ENCODE measurements at regions not wholly inside any gene's neighbourhood (a gene's known extent, or its start where the extent isn't known, plus 50 kb on each side); places are given as distances from the start of the nearest gene placed in this dataset.

GRCh38 chr22:48441553-48441850, 1386.2 kb downstream of the BRD1 start:
- H3K27me3 ChIP-seq (ENCODE audit: control insufficient read depth, insufficient read depth, low read length): no peaks in the 10 kb centered on the region; the same call in 1 of the 2 replicates
- H3K36me3 ChIP-seq (ENCODE audit: control insufficient read depth, insufficient read depth, low read length): no peaks in the 10 kb centered on the region
- ChIA-PET CTCF (no interaction called here), POLR2A (no interaction called here)
- no peak overlapping the region for H3K27ac ChIP-seq (ENCODE audit: low read length)
- in situ Hi-C loops (cut with HindIII; ENCODE audit: low pct_unique_long_range_greater_than_20kb, low sequenced_read_pairs): no loop called here
- no peak for DNase-seq (ENCODE audit: low read depth, low spot score)
- ATAC-seq: no peak
- no peak overlapping the region for H3K4me3 ChIP-seq (ENCODE audit: low read depth in 2 of 2, low read length in 2 of 2)
- BruUV-seq (replicated peaks): no TSS peak
- intact Hi-C loops (cut with micrococcal nuclease; ENCODE audit: unreplicated experiment): no loop called here
- H3K4me1 ChIP-seq (ENCODE audit: control insufficient read depth, insufficient read depth, low read length): no peaks in the 10 kb centered on the region
- TF ChIP-seq POLR2AphosphoS5 (IDR thresholded peaks at IDR 0.05; ENCODE audit: low read depth, low read length): no peak
- TF ChIP-seq, protein P1, sequence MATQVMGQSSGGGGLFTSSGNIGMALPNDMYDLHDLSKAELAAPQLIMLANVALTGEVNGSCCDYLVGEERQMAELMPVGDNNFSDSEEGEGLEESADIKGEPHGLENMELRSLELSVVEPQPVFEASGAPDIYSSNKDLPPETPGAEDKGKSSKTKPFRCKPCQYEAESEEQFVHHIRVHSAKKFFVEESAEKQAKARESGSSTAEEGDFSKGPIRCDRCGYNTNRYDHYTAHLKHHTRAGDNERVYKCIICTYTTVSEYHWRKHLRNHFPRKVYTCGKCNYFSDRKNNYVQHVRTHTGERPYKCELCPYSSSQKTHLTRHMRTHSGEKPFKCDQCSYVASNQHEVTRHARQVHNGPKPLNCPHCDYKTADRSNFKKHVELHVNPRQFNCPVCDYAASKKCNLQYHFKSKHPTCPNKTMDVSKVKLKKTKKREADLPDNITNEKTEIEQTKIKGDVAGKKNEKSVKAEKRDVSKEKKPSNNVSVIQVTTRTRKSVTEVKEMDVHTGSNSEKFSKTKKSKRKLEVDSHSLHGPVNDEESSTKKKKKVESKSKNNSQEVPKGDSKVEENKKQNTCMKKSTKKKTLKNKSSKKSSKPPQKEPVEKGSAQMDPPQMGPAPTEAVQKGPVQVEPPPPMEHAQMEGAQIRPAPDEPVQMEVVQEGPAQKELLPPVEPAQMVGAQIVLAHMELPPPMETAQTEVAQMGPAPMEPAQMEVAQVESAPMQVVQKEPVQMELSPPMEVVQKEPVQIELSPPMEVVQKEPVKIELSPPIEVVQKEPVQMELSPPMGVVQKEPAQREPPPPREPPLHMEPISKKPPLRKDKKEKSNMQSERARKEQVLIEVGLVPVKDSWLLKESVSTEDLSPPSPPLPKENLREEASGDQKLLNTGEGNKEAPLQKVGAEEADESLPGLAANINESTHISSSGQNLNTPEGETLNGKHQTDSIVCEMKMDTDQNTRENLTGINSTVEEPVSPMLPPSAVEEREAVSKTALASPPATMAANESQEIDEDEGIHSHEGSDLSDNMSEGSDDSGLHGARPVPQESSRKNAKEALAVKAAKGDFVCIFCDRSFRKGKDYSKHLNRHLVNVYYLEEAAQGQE (IDR thresholded peaks at IDR 0.05; ENCODE audit: insufficient read depth in 1 of 2, low read depth in 2 of 2, low read length in 1 of 2): no peak
- TF ChIP-seq, protein P2, sequence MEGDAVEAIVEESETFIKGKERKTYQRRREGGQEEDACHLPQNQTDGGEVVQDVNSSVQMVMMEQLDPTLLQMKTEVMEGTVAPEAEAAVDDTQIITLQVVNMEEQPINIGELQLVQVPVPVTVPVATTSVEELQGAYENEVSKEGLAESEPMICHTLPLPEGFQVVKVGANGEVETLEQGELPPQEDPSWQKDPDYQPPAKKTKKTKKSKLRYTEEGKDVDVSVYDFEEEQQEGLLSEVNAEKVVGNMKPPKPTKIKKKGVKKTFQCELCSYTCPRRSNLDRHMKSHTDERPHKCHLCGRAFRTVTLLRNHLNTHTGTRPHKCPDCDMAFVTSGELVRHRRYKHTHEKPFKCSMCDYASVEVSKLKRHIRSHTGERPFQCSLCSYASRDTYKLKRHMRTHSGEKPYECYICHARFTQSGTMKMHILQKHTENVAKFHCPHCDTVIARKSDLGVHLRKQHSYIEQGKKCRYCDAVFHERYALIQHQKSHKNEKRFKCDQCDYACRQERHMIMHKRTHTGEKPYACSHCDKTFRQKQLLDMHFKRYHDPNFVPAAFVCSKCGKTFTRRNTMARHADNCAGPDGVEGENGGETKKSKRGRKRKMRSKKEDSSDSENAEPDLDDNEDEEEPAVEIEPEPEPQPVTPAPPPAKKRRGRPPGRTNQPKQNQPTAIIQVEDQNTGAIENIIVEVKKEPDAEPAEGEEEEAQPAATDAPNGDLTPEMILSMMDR (IDR thresholded peaks at IDR 0.05): no peak
- no peak for TF ChIP-seq TCF7L2 (IDR thresholded peaks at IDR 0.05; ENCODE audit: low read depth, low read length)
- no peak for TF ChIP-seq SIN3A (IDR thresholded peaks at IDR 0.05; ENCODE audit: borderline replicate concordance, insufficient read depth, low read depth, low read length)
- no peaks in the 10 kb centered on the region for H3K9me3 ChIP-seq (ENCODE audit: control insufficient read depth, insufficient read depth, low read depth, low read length)

DNA sequence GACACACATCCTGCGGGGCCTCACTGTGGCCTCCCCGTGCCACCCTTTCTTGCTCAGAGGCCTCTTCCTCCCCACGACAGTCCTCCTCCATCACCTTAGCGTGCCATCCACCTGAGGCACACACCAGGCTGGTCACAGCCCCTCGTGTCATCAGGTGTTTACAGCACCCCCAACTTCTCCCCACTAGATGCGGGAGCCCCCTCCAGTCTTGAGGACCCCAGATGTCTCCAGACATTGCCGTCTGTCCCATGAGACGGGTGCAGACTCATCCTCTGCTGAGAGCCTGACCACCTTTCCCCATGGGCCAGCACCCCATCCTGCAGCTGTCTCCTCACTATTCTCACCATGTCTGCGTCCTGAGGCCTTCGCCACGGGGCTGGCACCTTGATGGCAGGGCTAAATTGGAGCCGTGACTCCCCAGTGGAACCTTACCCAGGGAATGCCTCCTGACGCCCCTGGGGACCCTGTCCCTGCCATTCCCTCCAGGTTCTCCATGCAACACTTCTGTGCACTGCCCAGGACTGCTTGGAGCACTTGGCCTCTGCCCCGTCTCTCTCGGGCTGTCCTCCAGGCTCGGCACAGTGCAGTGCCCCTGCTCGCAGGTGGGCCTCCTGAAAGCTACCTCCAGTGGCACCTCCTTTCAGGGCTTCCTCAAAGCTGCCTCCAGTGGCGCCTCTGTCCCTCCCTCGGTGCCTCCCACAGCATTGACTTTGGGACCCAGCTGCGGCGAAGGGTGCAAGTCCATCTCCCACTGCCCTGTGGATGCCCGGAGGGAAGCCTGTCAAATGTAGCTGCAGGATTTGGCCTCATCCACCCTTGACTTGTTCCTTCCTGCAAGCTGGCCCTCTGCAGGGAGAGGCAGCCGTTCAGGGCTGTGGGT, 1386.8 kb downstream of the BRD1 start:
- TF ChIP-seq TCF7L2 (IDR thresholded peaks at IDR 0.05; ENCODE audit: low read depth, low read length): no peak
- TF ChIP-seq SIN3A (IDR thresholded peaks at IDR 0.05; ENCODE audit: borderline replicate concordance, insufficient read depth, low read depth, low read length): no peak
- TF ChIP-seq, protein P1 (IDR thresholded peaks at IDR 0.05; ENCODE audit: insufficient read depth in 1 of 2, low read depth in 2 of 2, low read length in 1 of 2): no peak
- TF ChIP-seq POLR2AphosphoS5 (IDR thresholded peaks at IDR 0.05; ENCODE audit: low read depth, low read length): no peak
- TF ChIP-seq, protein P2 (IDR thresholded peaks at IDR 0.05): no peak
- in situ Hi-C loops (cut with HindIII; ENCODE audit: low pct_unique_long_range_greater_than_20kb, low sequenced_read_pairs): no loop called here
- Histone ChIP-seq H3K9me3 (ENCODE audit: control insufficient read depth, insufficient read depth, low read depth, low read length) (no peaks in the 10 kb centered on the region), H3K4me1 (ENCODE audit: control insufficient read depth, insufficient read depth, low read length) (no peaks in the 10 kb centered on the region), H3K27ac (ENCODE audit: low read length) (no peak overlapping the region), H3K27me3 (ENCODE audit: control insufficient read depth, insufficient read depth, low read length) (no peaks in the 10 kb centered on the region; the same call in 1 of the 2 replicates), H3K36me3 (ENCODE audit: control insufficient read depth, insufficient read depth, low read length) (no peaks in the 10 kb centered on the region), H3K4me3 (ENCODE audit: low read depth in 2 of 2, low read length in 2 of 2) (no peak overlapping the region)
- ATAC-seq: no peak
- no TSS peak for BruUV-seq (replicated peaks)
- no peak for DNase-seq (ENCODE audit: low read depth, low spot score)
- intact Hi-C loops (cut with micrococcal nuclease; ENCODE audit: unreplicated experiment): no loop called here
- ChIA-PET POLR2A (no interaction called here), CTCF (no interaction called here)

Data from Panc1 (cell line).